ENCODE measurements at regions not wholly inside any gene's neighbourhood (a gene's known extent, or its start where the extent isn't known, plus 50 kb on each side); places are given as distances from the start of the nearest gene placed in this dataset.

DNA sequence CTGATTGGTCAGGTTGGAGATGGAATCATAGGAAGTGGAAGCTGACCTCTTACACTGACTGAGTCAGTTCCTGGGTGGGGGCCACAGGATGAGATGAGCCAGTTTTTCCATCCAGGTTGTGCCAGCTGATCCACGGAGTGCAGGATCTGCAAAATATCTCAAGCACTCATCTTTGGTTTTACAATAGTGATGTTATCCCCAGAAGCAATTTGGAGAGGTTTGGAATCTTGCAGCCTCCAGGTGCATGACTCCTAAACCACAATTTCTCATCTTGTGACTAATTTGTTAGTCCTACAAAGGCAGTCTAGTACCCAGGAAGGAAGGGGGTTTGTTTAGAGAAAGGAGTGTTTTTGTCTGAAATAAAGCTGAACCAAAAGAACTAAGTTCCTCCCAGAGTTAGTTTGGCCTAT, 212.8 kb downstream of the SLITRK6 start:
- TF ChIP-seq, protein P1, sequence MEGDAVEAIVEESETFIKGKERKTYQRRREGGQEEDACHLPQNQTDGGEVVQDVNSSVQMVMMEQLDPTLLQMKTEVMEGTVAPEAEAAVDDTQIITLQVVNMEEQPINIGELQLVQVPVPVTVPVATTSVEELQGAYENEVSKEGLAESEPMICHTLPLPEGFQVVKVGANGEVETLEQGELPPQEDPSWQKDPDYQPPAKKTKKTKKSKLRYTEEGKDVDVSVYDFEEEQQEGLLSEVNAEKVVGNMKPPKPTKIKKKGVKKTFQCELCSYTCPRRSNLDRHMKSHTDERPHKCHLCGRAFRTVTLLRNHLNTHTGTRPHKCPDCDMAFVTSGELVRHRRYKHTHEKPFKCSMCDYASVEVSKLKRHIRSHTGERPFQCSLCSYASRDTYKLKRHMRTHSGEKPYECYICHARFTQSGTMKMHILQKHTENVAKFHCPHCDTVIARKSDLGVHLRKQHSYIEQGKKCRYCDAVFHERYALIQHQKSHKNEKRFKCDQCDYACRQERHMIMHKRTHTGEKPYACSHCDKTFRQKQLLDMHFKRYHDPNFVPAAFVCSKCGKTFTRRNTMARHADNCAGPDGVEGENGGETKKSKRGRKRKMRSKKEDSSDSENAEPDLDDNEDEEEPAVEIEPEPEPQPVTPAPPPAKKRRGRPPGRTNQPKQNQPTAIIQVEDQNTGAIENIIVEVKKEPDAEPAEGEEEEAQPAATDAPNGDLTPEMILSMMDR (IDR thresholded peaks at IDR 0.05), result no peak
- no peak for TF ChIP-seq POLR2A (IDR thresholded peaks at IDR 0.05)
